PC-9 (cell line): ENCODE measurements at regions not wholly inside any gene's neighbourhood (a gene's known extent, or its start where the extent isn't known, plus 50 kb on each side); places are given as distances from the start of the nearest gene placed in this dataset.

Experiments used
- BruUV-seq: library from RNA; stranded (reverse); fragments of 400-500 nt; replicated peaks from 2 replicates; lab custom pipeline; 2021; lab: Mats Ljungman, UMichigan
- CTCF ChIA-PET: fragments of 300-600 bp; sonication (Branson Sonifier 250); formaldehyde crosslinking; loops from one replicate; lab custom pipeline; 2022; ENCODE audit warnings: antibody characterized with exemption; lab: Charles Lee
- POLR2A ChIA-PET: fragments of 300-600 bp; sonication (Branson Sonifier 250); formaldehyde crosslinking; loops from one replicate; lab custom pipeline; 2022; ENCODE audit warnings: antibody characterized with exemption; ENCODE audit not compliant: unreplicated experiment; lab: Charles Lee
- DNase-seq, 2 experiments: peaks; one replicate each; pipeline versions ENCODE4 v3.0.0 to v3.0.0-alpha.2; 2015 to 2022; ENCODE audit warnings: mixed read lengths in 1 of 2
- H2AFZ ChIP-seq: fragments of 200-600 bp; sonication (generic); 2 replicates; pipeline ENCODE4 v1.8.1; 2017; ENCODE audit warnings: antibody characterized with exemption
- H3F3A ChIP-seq: fragments of 200-600 bp; sonication (generic); 2 replicates; pipeline ENCODE4 v1.8.1; 2017; ENCODE audit warnings: antibody characterized with exemption, mild to moderate bottlenecking, low read depth; ENCODE audit not compliant: insufficient read depth
- H3K27ac ChIP-seq: fragments of 200-600 bp; sonication (generic); 2 replicates; pipeline ENCODE4 v1.6.1; 2016; ENCODE audit warnings: mixed run types
- H3K27me3 ChIP-seq: fragments of 200-600 bp; sonication (generic); 2 replicates; pipeline ENCODE4 v1.6.1; 2016; ENCODE audit warnings: low read depth, mixed run types; ENCODE audit not compliant: insufficient read depth
- H3K36me3 ChIP-seq: fragments of 200-600 bp; sonication (generic); 2 replicates; pipeline ENCODE4 v1.6.1; 2016; ENCODE audit warnings: low read depth, mixed run types
- H3K4me1 ChIP-seq: fragments of 200-600 bp; sonication (generic); replicated peaks from 2 replicates; pipeline ENCODE4 v1.6.1; 2016; ENCODE audit warnings: mixed run types; ENCODE audit not compliant: insufficient read depth
- H3K4me2 ChIP-seq: fragments of 200-600 bp; sonication (generic); 2 replicates; pipeline ENCODE4 v1.6.1; 2017; ENCODE audit warnings: mixed run types
- H3K4me3 ChIP-seq: fragments of 200-600 bp; sonication (generic); 2 replicates; pipeline ENCODE4 v1.6.1; 2016; ENCODE audit warnings: mixed run types
- H3K79me2 ChIP-seq: fragments of 200-600 bp; sonication (generic); 2 replicates; pipeline ENCODE4 v1.6.1; 2017; ENCODE audit warnings: low read depth, mixed run types
- H3K9me2 ChIP-seq: fragments of 200-600 bp; sonication (generic); 2 replicates; pipeline ENCODE4 v1.8.1; 2017; ENCODE audit warnings: mild to moderate bottlenecking; ENCODE audit not compliant: insufficient read depth
- H3K9me3 ChIP-seq: fragments of 200-600 bp; sonication (generic); 2 replicates; pipeline ENCODE4 v1.8.1; 2016; ENCODE audit warnings: low read depth; ENCODE audit not compliant: insufficient read depth
- H4K20me1 ChIP-seq: fragments of 200-600 bp; sonication (generic); 2 replicates; pipeline ENCODE4 v1.8.1; 2017; ENCODE audit not compliant: insufficient read depth
- EZH2 ChIP-seq: fragments of 200-600 bp; sonication (generic); IDR thresholded peaks from 2 replicates; pipeline ENCODE4 v1.8.0; 2017; ENCODE audit warnings: antibody characterized with exemption, low read depth
- intact Hi-C: fragments of 100-400 bp; cut with micrococcal nuclease; formaldehyde crosslinking; loops from one replicate; pipeline ENCODE4 v1.10.0; 2022; ENCODE audit not compliant: unreplicated experiment
- TF ChIP-seq, protein P1 (sequence below): fragments of 200-600 bp; sonication (generic); conservative IDR thresholded peaks from 2 replicates; pipeline ENCODE4 v1.6.1; 2017; ENCODE audit warnings: mixed run types, antibody characterized with exemption, mild to moderate bottlenecking, moderate library complexity

DNA sequence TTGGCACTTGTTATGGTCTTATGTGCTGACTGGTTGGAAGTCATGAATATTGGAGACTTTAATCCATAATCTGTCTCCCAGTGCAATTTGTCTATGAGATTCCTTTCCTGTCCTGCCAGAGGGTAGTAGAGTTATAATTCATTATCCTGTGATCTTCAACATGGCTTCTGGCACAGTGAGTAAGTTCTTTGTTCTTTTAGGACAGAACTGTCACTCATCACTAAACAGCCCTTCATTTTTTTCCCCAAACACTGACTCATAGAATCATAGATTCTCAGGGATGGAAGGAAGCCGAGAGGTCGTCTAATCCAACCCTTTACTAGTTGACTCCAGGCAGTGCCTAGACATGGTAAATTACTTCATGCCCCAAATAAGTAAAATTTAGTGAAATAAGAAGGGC lies 78.4 kb downstream of the LUZP4 start:
- H2AFZ ChIP-seq = no peak overlapping the region

DNA sequence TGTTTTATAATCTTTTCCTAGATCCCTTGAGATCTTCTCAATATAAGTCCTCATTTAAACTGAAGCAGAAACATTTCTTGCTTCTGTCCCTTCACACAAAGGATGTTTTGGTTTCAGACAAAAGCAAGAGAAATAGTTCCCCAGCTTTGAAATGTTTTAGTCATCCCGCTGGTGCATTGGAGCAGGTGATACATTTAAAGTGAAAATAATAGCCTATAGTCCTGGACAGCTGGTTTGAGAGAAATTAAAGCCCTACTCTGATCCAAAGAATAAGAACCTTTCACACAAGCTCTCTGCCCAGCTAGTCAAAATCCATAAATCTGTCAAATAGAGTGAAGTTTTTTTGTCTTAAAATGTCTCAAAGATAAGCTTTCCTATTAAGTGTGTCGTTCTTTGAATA lies 79.4 kb downstream of the LUZP4 start:
- H3K27ac ChIP-seq = no peak overlapping the region
- ChIA-PET POLR2A (no interaction called here), CTCF (no interaction called here)
- H3K9me3 ChIP-seq = no peaks in the 10 kb centered on the region
- H3K9me2 ChIP-seq = no peaks in the 10 kb centered on the region
- no peak overlapping the region for H2AFZ ChIP-seq
- no peaks in the 10 kb centered on the region for H3K36me3 ChIP-seq
- no peaks in the 10 kb centered on the region for H3K79me2 ChIP-seq
- BruUV-seq = no TSS peak
- TF ChIP-seq, protein P1, sequence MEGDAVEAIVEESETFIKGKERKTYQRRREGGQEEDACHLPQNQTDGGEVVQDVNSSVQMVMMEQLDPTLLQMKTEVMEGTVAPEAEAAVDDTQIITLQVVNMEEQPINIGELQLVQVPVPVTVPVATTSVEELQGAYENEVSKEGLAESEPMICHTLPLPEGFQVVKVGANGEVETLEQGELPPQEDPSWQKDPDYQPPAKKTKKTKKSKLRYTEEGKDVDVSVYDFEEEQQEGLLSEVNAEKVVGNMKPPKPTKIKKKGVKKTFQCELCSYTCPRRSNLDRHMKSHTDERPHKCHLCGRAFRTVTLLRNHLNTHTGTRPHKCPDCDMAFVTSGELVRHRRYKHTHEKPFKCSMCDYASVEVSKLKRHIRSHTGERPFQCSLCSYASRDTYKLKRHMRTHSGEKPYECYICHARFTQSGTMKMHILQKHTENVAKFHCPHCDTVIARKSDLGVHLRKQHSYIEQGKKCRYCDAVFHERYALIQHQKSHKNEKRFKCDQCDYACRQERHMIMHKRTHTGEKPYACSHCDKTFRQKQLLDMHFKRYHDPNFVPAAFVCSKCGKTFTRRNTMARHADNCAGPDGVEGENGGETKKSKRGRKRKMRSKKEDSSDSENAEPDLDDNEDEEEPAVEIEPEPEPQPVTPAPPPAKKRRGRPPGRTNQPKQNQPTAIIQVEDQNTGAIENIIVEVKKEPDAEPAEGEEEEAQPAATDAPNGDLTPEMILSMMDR = no peak
- TF ChIP-seq EZH2 = no peak
- H3K27me3 ChIP-seq = no peaks in the 10 kb centered on the region
- H3K4me3 ChIP-seq = no peak overlapping the region
- peaks cover 25% of the 10 kb centered on the region for H3K4me1 ChIP-seq
- intact Hi-C loops = no loop called here
- no peak for DNase-seq
- no peak overlapping the region for H3K4me2 ChIP-seq
- no peaks in the 10 kb centered on the region for H4K20me1 ChIP-seq
- peaks cover 11% of the 10 kb centered on the region; the same call in 1 of the 2 replicates for H3F3A ChIP-seq

More for the DNA sequence above, 78.4 kb downstream of the LUZP4 start:
- Histone ChIP-seq H4K20me1 (no peaks in the 10 kb centered on the region), H3K79me2 (no peaks in the 10 kb centered on the region), H3K27me3 (no peaks in the 10 kb centered on the region), H3F3A (peaks cover 11% of the 10 kb centered on the region; the same call in 1 of the 2 replicates), H3K36me3 (no peaks in the 10 kb centered on the region), H3K4me1 (peaks cover 23% of the 10 kb centered on the region), H3K27ac (no peak overlapping the region), H3K9me2 (no peaks in the 10 kb centered on the region), H3K9me3 (no peaks in the 10 kb centered on the region), H3K4me2 (no peak overlapping the region), H3K4me3 (no peak overlapping the region)
- POLR2A ChIA-PET = no interaction called here
- CTCF ChIA-PET = no interaction called here
- no peak for DNase-seq
- intact Hi-C loops = no loop called here
- TF ChIP-seq, protein P1 = no peak
- no peak for TF ChIP-seq EZH2
- no TSS peak for BruUV-seq

DNA sequence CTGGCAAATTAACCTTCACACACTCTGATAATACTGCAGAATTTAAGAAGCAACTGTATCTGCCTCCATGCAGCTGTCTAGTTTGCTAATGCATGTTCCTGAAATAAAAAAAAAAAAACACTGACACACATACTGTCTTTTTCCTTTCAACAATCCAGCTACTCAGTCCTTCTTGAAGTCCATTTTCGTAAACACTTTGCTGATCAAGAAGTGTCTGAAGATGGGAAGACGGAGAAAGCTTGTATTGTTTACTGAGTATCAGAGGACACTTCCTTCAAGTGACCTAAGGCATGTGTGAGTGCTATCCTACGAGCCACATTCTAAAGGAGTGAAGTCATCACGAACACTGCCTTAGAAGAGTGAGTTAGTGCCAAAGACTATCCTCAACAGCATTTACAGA lies 82.6 kb downstream of the LUZP4 start:
- H3K9me3 ChIP-seq = no peaks in the 10 kb centered on the region; the same call in 1 of the 2 replicates
- TF ChIP-seq EZH2 = no peak
- TF ChIP-seq, protein P1 = no peak
- peak overlapping the region; percentile 55 for H3K4me2 ChIP-seq
- H3K27ac ChIP-seq = peak overlapping the region; percentile 32
- BruUV-seq = no TSS peak
- DNase-seq = peak; percentile 33 to 82
- POLR2A ChIA-PET = no interaction called here
- no peaks in the 10 kb centered on the region for H3F3A ChIP-seq
- CTCF ChIA-PET = no interaction called here
- H4K20me1 ChIP-seq = no peaks in the 10 kb centered on the region
- no peak overlapping the region for H3K4me3 ChIP-seq
- no peaks in the 10 kb centered on the region for H3K9me2 ChIP-seq
- H2AFZ ChIP-seq = no peak overlapping the region
- no peaks in the 10 kb centered on the region for H3K79me2 ChIP-seq
- peaks cover 15% of the 10 kb centered on the region for H3K4me1 ChIP-seq
- no peaks in the 10 kb centered on the region for H3K36me3 ChIP-seq
- H3K27me3 ChIP-seq = no peaks in the 10 kb centered on the region
- intact Hi-C loops = loop anchor here (1.0 to 2.0 kb wide), 2 partner anchors 21 to 188 kb away; no protein-coding TSS in a partner anchor
